NCI-H1105 (cell line): ENCODE measurements at regions not wholly inside any gene's neighbourhood (a gene's known extent, or its start where the extent isn't known, plus 50 kb on each side); places are given as distances from the start of the nearest gene placed in this dataset.

ENCODE experiments used
- DNase-seq: peaks from one replicate; lab custom pipeline; 2025; lab: John Stamatoyannopoulos, UW

GRCh38 chr2:5955921-5956320, 263.7 kb downstream of the SOX11 start:
- no peak for DNase-seq

- DNase-seq = no peak
These were observed 267.9 kb downstream of the SOX11 start for GRCh38 chr2:5959836-5960820.

- no peak for DNase-seq
These were observed 275.3 kb downstream of the SOX11 start for GRCh38 chr2:5967506-5967905.

GRCh38 chr2:5969303-5969702, 277.1 kb downstream of the SOX11 start:
- DNase-seq = no peak

- DNase-seq = no peak
These were observed 278.2 kb downstream of the SOX11 start for GRCh38 chr2:5970347-5970746.

GRCh38 chr2:5974477-5974876, 282.3 kb downstream of the SOX11 start:
- DNase-seq = no peak

GRCh38 chr2:5975401-5975800, 283.2 kb downstream of the SOX11 start:
- DNase-seq = no peak

- no peak for DNase-seq
These were observed 284.4 kb downstream of the SOX11 start for GRCh38 chr2:5976531-5977065.

- DNase-seq = no peak
These were observed 285.3 kb downstream of the SOX11 start for GRCh38 chr2:5977477-5977876.

GRCh38 chr2:5978131-5978751, 286.1 kb downstream of the SOX11 start:
- no peak for DNase-seq

- DNase-seq = no peak
These were observed 288.4 kb downstream of the SOX11 start for GRCh38 chr2:5980450-5981190.

- DNase-seq = no peak
These were observed 290.2 kb downstream of the SOX11 start for GRCh38 chr2:5982193-5982902.

GRCh38 chr2:5982903-5983265, 290.7 kb downstream of the SOX11 start:
- no peak for DNase-seq

GRCh38 chr2:5983511-5984272, 291.5 kb downstream of the SOX11 start:
- no peak for DNase-seq

GRCh38 chr2:5984273-5984655, 292.1 kb downstream of the SOX11 start:
- DNase-seq = no peak

- no peak for DNase-seq
These were observed 292.8 kb downstream of the SOX11 start for GRCh38 chr2:5984946-5985345.

- no peak for DNase-seq
These were observed 293.6 kb downstream of the SOX11 start for GRCh38 chr2:5985536-5986385.

GRCh38 chr2:5986801-5987787, 294.9 kb downstream of the SOX11 start:
- DNase-seq = no peak

GRCh38 chr2:5988120-5988519, 295.9 kb downstream of the SOX11 start:
- no peak for DNase-seq
